Trophoblast cell (in vitro differentiated cells and primary cell): ENCODE measurements at regions not wholly inside any gene's neighbourhood (a gene's known extent, or its start where the extent isn't known, plus 50 kb on each side); places are given as distances from the start of the nearest gene placed in this dataset.

Experiments
- DNase-seq, 2 donors: peaks; one replicate each; pipeline ENCODE4 v3.0.0-alpha.2; 2016
- H2AFZ ChIP-seq: 2 replicates; pipeline ENCODE4 v1.6.1; 2013; ENCODE audit warnings: low read length, moderate library complexity, mild to moderate bottlenecking; ENCODE audit not compliant: insufficient read depth, poor library complexity
- H2AK5ac ChIP-seq: 2 replicates; pipeline ENCODE4 v1.6.1; 2013; ENCODE audit warnings: mild to moderate bottlenecking, low read length
- H2BK120ac ChIP-seq: 2 replicates; pipeline ENCODE4 v1.6.1; 2013; ENCODE audit warnings: low read length, mild to moderate bottlenecking, moderate library complexity; ENCODE audit not compliant: insufficient read depth, poor library complexity
- H2BK12ac ChIP-seq: 2 replicates; pipeline ENCODE4 v1.6.1; 2013; ENCODE audit warnings: mild to moderate bottlenecking, low read length, moderate library complexity
- H2BK5ac ChIP-seq: 2 replicates; pipeline ENCODE4 v1.6.1; 2013; ENCODE audit warnings: low read length, low read depth, moderate library complexity, mild to moderate bottlenecking; ENCODE audit not compliant: poor library complexity
- H3K14ac ChIP-seq: 2 replicates; pipeline ENCODE4 v1.6.1; 2013; ENCODE audit warnings: mild to moderate bottlenecking, low read length
- H3K18ac ChIP-seq: 2 replicates; pipeline ENCODE4 v1.6.1; 2013; ENCODE audit warnings: mild to moderate bottlenecking, low read length
- H3K23ac ChIP-seq: 2 replicates; pipeline ENCODE4 v1.6.1; 2013; ENCODE audit warnings: low read length
- H3K27ac ChIP-seq: 2 replicates; pipeline ENCODE4 v1.5.1; 2013; ENCODE audit warnings: low read depth, mild to moderate bottlenecking, inconsistent platforms, low read length, moderate library complexity
- H3K27me3 ChIP-seq: 2 replicates; pipeline ENCODE4 v1.6.1; 2013; ENCODE audit warnings: inconsistent platforms, mild to moderate bottlenecking, low read length, moderate library complexity; ENCODE audit not compliant: insufficient read depth
- H3K36me3 ChIP-seq, 2 experiments: 1 replicate in 1 of 2; 2 replicates in 1 of 2; pipeline ENCODE4 v1.6.1; 2013; ENCODE audit warnings: low read length in 2 of 2, mild to moderate bottlenecking in 2 of 2, moderate library complexity in 1 of 2; ENCODE audit not compliant: insufficient read depth in 2 of 2, control insufficient read depth in 1 of 2
- H3K4ac ChIP-seq: 2 replicates; pipeline ENCODE4 v1.6.1; 2013; ENCODE audit warnings: low read depth, mild to moderate bottlenecking, low read length, moderate library complexity
- H3K4me1 ChIP-seq, 2 experiments: 1 replicate in 1 of 2; 2 replicates in 1 of 2; pipeline ENCODE4 v1.6.1; 2013; ENCODE audit warnings: low read length in 2 of 2, mild to moderate bottlenecking in 2 of 2, moderate library complexity in 1 of 2; ENCODE audit not compliant: insufficient read depth in 2 of 2, control insufficient read depth in 1 of 2
- H3K4me2 ChIP-seq: 2 replicates; pipeline ENCODE4 v1.6.1; 2013; ENCODE audit warnings: inconsistent platforms, mild to moderate bottlenecking, low read length, moderate library complexity
- H3K4me3 ChIP-seq: 2 replicates; pipeline ENCODE4 v1.5.1; 2013; ENCODE audit warnings: mild to moderate bottlenecking, low read depth, low read length, inconsistent platforms
- H3K79me1 ChIP-seq: one replicate; pipeline ENCODE4 v1.6.1; 2013; ENCODE audit warnings: low read length
- H3K79me2 ChIP-seq: 2 replicates; pipeline ENCODE4 v1.6.1; 2013; ENCODE audit warnings: low read length, mild to moderate bottlenecking; ENCODE audit not compliant: control insufficient read depth, insufficient read depth, poor library complexity
- H3K9ac ChIP-seq: 2 replicates; pipeline ENCODE4 v1.6.1; 2013; ENCODE audit warnings: mild to moderate bottlenecking, low read length
- H3K9me3 ChIP-seq: 2 replicates; pipeline ENCODE4 v1.6.1; 2013; ENCODE audit warnings: low read depth, mild to moderate bottlenecking, control low read depth, inconsistent platforms, low read length; ENCODE audit not compliant: insufficient read depth
- H4K12ac ChIP-seq: 2 replicates; pipeline ENCODE4 v1.6.1; 2013; ENCODE audit warnings: low read depth, mild to moderate bottlenecking, low read length, moderate library complexity
- H4K8ac ChIP-seq: 2 replicates; pipeline ENCODE4 v1.6.1; 2013; ENCODE audit warnings: low read depth, mild to moderate bottlenecking, low read length, moderate library complexity
- H4K91ac ChIP-seq: one replicate; pipeline ENCODE4 v1.6.1; 2013; ENCODE audit warnings: low read depth, mild to moderate bottlenecking, low read length, moderate library complexity
- WGBS: extraction: QIAGEN DNeasy Blood & Tissue Kit; methylation state at CpG from one replicate; pipeline ENCODE4 v1.1.7; 2013; ENCODE audit warnings: missing lambda C conversion rate; ENCODE audit not compliant: insufficient read length, insufficient coverage; ENCODE audit errors: extremely low coverage; 5-methylcytosine and 5-hydroxymethylcytosine counted together

DNA sequence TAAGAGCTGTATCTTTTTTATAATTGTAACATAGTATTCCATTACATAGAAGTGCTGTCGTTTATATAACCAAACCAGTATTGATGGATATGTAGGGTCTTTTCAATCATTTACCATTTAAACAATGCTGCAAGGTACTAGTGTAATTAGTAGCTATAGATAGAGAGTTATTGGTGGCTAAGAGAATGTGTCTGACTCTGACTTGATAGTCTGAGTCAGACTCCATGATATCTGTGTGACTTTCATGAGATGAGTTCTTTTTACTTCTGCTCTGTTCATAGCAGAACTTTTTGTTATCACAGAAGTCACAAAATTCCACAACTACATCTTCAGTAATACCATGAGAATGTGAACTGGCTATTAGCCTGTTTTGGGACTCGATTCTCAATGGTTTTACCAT is 150.6 kb downstream of the FHIP1A start:
- Histone ChIP-seq H3K18ac (no peak overlapping the region), H3K4me3 (no peak overlapping the region), H3K9ac (no peak overlapping the region), H3K79me1 (no peaks in the 10 kb centered on the region), H3K23ac (no peak overlapping the region), H2BK120ac (no peak overlapping the region), H3K4ac (no peak overlapping the region), H3K4me1 (no peaks in the 10 kb centered on the region), H3K79me2 (no peaks in the 10 kb centered on the region), H2AK5ac (no peak overlapping the region), H3K27ac (no peak overlapping the region), H4K91ac (no peak overlapping the region), H3K14ac (no peak overlapping the region), H4K12ac (no peak overlapping the region), H2BK5ac (no peak overlapping the region), H3K27me3 (no peaks in the 10 kb centered on the region), H4K8ac (no peak overlapping the region), H3K9me3 (no peaks in the 10 kb centered on the region), H3K4me2 (no peak overlapping the region), H3K36me3 (no peaks in the 10 kb centered on the region), H2AFZ (no peak overlapping the region), H2BK12ac (no peak overlapping the region)
- WGBS: no CpG with 5 or more reads among the region's 2 CpGs
- no peak for DNase-seq

DNA sequence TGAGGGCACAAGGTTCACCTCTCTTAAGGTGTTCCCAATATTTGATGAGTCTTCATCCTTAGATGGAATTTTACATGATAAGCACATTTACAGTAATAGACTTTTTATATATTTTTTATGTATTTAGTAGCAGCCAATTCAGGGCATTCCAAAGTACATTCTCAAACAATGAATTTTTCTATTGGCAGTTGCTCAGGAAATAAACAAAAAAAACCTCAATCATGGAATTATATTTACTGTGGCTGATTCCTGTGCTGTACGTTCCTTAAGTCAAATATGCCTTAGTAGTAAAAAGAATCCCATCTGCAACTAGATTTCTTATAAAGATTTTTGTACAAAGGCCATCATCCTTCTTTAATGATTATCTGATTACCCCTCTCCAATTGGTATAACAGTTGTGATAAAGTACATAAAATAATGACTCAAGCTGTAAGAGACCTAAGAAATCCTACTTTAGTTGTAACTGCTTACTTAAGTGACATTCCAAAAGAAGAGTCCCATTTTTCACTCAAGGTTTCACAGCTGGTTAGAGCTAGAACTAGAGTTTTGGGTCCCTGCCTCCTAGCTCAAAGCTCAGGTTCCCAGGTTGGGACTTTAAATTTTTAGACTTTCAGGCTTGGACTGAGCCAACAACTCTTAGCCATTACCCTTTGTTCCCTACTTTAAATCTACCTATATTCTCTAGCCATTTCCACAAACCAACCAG is 152.7 kb downstream of the FHIP1A start:
- Histone ChIP-seq H2BK120ac (no peak overlapping the region), H3K4me3 (no peak overlapping the region), H3K4ac (no peak overlapping the region), H4K8ac (no peak overlapping the region), H3K23ac (no peak overlapping the region), H2AK5ac (no peak overlapping the region), H3K18ac (no peak overlapping the region), H4K12ac (no peak overlapping the region), H2BK12ac (no peak overlapping the region), H3K9ac (no peak overlapping the region), H3K4me1 (no peaks in the 10 kb centered on the region), H3K14ac (no peak overlapping the region), H3K27me3 (no peaks in the 10 kb centered on the region), H3K79me1 (no peaks in the 10 kb centered on the region), H3K9me3 (no peaks in the 10 kb centered on the region), H2BK5ac (no peak overlapping the region), H3K79me2 (no peaks in the 10 kb centered on the region), H3K27ac (no peak overlapping the region), H2AFZ (no peak overlapping the region), H3K36me3 (no peaks in the 10 kb centered on the region), H4K91ac (no peak overlapping the region), H3K4me2 (no peak overlapping the region)
- DNase-seq: no peak
- no CpG with 5 or more reads among the region's 1 CpG for WGBS

DNA sequence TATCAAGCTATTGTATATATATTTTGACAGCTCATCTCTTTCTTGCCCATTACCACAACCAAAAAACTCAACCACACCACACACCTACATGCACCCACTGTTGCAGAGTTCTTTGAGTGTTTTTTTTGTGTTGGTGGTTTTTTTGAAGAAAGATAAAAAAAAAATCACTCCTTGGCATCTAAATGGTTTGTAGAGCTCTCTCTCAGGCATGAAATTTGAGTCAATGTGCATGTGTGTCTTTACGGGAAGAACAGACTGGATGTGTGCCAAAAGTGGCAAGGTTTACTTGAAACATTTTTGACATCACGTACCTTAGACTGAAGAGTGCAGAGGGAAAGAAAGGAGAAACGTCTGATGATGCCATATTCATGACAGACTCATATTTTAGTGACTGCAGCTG is 154.2 kb downstream of the FHIP1A start:
- no peaks in the 10 kb centered on the region for H3K79me1 ChIP-seq
- no peaks in the 10 kb centered on the region for H3K27me3 ChIP-seq
- H2BK12ac ChIP-seq: no peak overlapping the region
- no peak overlapping the region for H3K18ac ChIP-seq
- H3K4me1 ChIP-seq: no peaks in the 10 kb centered on the region
- no peak overlapping the region for H3K9ac ChIP-seq
- no peak overlapping the region for H2BK120ac ChIP-seq
- DNase-seq: no peak
- no peaks in the 10 kb centered on the region for H3K9me3 ChIP-seq
- no peak overlapping the region for H3K27ac ChIP-seq
- no peak overlapping the region for H3K4me3 ChIP-seq
- no peak overlapping the region for H4K12ac ChIP-seq
- WGBS: no CpG with 5 or more reads among the region's 3 CpGs
- H2AK5ac ChIP-seq: no peak overlapping the region
- no peak overlapping the region for H3K14ac ChIP-seq
- H4K8ac ChIP-seq: no peak overlapping the region
- no peaks in the 10 kb centered on the region for H3K36me3 ChIP-seq
- no peak overlapping the region for H4K91ac ChIP-seq
- no peaks in the 10 kb centered on the region for H3K79me2 ChIP-seq
- no peak overlapping the region for H3K23ac ChIP-seq
- H2AFZ ChIP-seq: no peak overlapping the region
- no peak overlapping the region for H3K4ac ChIP-seq
- H2BK5ac ChIP-seq: no peak overlapping the region
- H3K4me2 ChIP-seq: no peak overlapping the region

DNA sequence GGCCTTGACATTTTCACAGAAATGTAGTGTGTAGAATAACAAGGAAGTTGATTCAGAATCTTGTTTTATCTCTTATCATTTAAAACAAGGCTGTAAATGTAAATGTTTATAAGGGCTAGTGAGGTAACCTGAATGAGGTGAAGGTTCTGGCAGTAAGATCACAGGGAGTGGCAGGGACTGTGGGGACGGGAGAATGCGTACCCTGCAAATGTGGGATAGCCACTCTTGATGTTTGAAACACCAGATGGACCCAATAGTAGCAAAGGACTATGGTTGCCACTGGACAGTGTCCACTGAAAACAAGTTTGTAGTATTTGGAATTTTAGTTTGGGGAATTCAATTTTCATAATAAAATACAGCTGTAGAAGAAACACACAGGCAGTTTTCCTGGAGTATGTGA is 155.3 kb downstream of the FHIP1A start:
- Histone ChIP-seq H3K14ac (no peak overlapping the region), H2AFZ (no peak overlapping the region), H2AK5ac (no peak overlapping the region), H3K79me2 (no peaks in the 10 kb centered on the region), H3K23ac (no peak overlapping the region), H3K4me2 (no peak overlapping the region), H2BK12ac (no peak overlapping the region), H4K8ac (no peak overlapping the region), H3K36me3 (no peaks in the 10 kb centered on the region), H4K12ac (no peak overlapping the region), H3K27me3 (no peaks in the 10 kb centered on the region), H3K9ac (no peak overlapping the region), H3K4me3 (no peak overlapping the region), H3K18ac (no peak overlapping the region), H2BK5ac (no peak overlapping the region), H4K91ac (no peak overlapping the region), H3K27ac (no peak overlapping the region), H3K4ac (no peak overlapping the region), H2BK120ac (no peak overlapping the region), H3K9me3 (no peaks in the 10 kb centered on the region), H3K79me1 (no peaks in the 10 kb centered on the region), H3K4me1 (peaks cover 0 to 3% of the 10 kb centered on the region in 2 experiments)
- no CpG with 5 or more reads among the region's 2 CpGs for WGBS
- no peak for DNase-seq
